COLO668 (cell line): ENCODE measurements at regions not wholly inside any gene's neighbourhood (a gene's known extent, or its start where the extent isn't known, plus 50 kb on each side); places are given as distances from the start of the nearest gene placed in this dataset.
"Not testable (repeated sequence)": the region's sequence is repeated elsewhere in the genome, so short reads cannot be mapped to it uniquely, and the experiment has no call there.

Experiments used
- DNase-seq: peaks from one replicate; lab custom pipeline; 2025; ENCODE audit not compliant: unreplicated experiment; lab: John Stamatoyannopoulos, UW

DNA sequence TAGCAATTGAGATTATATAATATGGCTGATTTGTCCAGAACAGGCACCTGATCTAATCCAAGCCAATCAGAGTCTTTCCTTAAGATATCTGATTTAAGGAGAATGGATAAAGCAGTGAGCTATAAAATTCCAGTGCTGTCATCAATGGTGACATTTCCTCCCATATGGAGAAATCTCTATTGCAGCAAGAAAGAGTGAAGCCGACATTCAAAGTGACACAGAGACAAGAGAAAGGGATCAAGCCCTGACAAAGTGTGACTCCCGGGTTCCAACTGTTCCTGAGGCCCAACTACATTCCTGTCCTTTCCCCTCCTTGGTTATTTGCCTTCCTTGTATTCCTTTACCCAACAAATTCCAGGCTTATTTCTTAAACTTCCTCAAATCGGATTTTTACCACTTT is 430.0 kb upstream of the SOX5 start:
- no peak for DNase-seq

DNA sequence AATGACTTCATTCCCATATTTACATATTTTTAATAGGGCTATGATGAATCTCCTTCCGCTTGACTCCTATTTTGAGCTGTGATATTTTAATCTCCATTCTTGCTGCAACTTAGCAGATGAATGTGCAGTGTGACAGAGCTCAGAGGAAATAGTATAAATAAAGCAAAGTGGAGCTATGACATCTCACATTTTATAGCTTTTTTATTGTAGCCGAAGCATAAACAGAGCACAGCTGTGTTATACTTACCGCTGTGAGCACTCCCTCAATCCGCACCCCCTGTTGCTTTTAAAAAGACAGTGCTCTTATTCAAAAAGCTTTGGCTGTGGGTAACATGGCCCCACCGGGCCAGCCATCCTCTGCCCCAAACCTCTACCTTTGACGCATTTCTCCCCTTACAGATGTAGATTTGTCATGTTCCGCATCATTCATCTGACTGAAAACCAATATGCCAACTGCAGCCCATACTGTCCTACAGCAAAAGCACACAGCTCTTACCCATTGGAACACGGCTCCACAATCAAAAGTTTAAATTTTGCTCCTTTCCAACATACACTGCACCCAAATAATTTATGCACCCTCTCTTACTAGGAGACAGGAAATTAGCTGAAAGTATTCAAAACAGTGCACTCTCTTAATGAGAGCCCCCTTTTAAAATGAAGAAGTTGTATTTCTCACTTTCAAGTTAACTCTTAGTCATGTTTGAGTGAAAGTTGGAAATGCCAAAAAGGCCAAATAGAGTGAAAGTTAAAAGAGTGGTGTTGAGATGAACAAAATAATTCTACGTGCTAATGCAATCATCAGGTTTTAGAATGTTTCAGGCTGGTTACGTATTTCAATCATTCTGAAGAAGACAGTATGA is 429.3 kb upstream of the SOX5 start:
- DNase-seq: no peak

GRCh38 chr12:24374452-24374851 is 425.0 kb upstream of the SOX5 start:
- no peak for DNase-seq

DNA sequence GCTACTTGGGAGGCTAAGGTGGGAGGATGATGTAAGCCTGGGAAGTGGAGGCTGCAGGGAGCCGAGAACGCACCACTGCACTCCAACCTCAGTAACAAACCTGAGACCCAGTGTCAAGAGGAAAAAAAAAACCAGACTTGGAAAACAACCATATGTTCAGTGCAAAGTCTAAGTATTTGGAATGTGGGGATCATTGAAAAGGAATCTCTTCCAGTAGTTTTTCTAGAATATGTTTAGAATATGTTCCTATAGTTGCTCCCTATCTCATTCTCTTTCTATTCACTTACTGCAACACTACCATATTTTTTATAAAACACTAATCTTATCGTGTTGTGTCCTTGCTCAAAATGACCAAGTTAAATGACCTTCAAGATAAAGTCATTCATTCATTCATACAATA is 423.5 kb upstream of the SOX5 start:
- DNase-seq: no peak

DNA sequence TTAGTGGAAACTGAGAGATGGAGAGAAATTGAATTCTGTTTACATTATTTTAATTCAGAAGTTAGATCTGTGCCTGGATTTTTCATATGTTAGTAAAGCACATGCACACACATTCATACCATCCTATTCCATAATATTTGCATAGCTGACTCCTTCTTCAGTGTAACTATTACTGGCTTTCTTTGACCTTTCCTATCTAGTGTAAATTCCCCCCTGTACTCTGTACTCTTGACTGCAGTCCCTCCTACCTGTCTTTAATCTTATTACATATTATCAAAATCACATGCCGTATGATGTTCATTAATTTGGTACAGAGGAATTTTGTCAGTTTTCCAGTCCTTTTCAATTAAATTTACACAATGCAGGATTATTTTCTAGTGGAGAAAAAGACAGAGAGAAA is 417.0 kb upstream of the SOX5 start:
- no peak for DNase-seq

DNA sequence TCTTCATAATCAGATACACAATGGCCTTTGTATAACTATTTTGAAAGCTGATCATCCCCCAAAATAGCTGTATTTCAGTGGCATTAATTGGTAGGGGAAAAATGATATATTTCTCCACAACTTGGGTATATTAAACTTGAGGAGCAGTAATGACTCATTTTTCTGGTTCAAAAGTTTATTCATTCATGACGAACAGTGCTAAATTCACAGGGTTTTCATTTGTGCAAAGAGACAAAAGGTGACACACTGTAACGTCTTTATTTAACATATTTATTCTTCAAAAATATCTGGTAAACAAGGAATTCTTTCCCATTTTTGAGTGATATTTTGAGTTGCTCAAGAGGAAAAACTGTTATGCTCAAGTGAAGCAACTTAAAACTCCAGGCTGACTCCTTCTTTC is 415.5 kb upstream of the SOX5 start:
- DNase-seq: no peak

- peak; percentile 66 for DNase-seq
These were observed 413.8 kb upstream of the SOX5 start for GRCh38 chr12:24363177-24363754.

DNA sequence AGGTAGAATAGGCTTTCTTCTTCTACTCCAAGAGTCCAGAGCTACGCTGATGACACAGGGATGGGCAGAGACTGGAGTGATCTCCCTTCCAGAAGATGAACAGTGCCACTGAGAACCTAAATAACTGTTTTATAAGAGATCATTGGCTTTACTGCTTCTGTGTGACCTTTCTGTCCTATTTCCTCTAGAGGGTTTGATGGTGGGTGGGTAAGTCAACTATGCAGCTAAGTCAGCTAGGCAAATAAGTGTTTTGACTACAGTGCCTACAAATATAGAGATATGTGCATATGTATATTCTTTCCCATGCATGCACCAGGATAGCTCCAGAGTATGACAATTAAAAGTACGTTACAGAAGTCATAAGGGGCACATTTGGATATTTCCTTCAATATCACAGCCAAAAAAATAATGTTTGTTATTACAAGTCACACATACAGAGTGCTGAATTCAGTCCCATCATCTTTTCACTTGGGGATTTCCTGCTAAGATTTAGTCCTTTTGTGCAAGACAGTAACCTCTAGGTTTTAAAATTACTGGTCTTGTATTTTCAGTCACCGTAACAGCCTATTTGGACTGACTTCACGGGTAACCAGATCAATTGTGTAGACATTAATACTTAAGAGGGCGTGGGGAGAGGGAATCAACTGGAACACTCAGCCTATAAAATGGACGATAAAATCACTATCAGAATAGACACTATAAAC is 412.6 kb upstream of the SOX5 start:
- no peak for DNase-seq

DNA sequence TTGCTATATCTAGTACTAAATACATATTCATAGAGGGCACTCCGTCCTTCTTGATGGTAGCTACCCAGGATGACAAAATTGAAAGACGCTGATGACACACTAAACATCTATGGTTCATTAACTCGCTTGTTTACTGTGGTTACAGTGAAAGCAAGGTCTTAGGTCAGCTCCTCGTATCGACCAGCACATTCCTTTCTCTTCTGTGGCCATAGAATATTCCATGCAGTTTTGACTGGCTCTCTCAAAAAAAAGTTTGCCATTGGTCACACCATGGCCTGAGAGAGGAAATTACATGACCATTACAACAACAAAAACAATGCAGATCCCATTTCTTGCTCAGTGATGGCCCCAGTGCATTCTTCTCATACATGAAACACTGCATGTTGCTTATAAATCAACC is 411.4 kb upstream of the SOX5 start:
- peak; percentile 2 for DNase-seq

GRCh38 chr12:24360461-24360860 is 411.0 kb upstream of the SOX5 start:
- DNase-seq: no peak

- no peak for DNase-seq
These were observed 410.6 kb upstream of the SOX5 start for GRCh38 chr12:24360057-24360456.

GRCh38 chr12:24359418-24359817 is 409.9 kb upstream of the SOX5 start:
- no peak for DNase-seq

DNA sequence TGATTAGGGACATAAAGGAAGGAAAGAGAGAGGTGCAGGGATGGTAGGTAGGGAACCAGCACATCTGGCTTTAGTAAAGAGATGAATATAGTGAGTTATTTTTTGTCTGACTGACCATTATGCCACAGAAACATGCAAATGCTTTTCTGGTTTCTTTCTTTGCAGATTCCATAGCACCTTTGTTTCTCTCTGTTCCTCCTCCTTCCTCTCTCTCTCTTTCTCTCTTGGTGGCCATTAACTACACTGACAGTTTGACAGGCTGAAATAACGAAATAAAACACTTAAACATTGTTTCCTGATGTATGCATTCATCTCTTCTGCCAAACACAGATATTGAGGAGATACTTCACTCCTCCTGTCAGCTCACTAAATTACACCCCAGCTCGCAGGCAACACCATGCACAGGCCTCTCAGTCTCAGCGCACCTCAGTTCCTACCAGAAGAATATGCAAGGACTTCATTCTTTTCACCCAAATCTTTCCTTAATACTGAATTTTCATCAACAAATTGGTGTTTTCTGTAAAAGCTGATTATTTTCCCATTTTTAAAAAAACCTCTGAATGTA is 406.9 kb upstream of the SOX5 start:
- no peak for DNase-seq

GRCh38 chr12:24352363-24352762 is 402.9 kb upstream of the SOX5 start:
- no peak for DNase-seq

DNA sequence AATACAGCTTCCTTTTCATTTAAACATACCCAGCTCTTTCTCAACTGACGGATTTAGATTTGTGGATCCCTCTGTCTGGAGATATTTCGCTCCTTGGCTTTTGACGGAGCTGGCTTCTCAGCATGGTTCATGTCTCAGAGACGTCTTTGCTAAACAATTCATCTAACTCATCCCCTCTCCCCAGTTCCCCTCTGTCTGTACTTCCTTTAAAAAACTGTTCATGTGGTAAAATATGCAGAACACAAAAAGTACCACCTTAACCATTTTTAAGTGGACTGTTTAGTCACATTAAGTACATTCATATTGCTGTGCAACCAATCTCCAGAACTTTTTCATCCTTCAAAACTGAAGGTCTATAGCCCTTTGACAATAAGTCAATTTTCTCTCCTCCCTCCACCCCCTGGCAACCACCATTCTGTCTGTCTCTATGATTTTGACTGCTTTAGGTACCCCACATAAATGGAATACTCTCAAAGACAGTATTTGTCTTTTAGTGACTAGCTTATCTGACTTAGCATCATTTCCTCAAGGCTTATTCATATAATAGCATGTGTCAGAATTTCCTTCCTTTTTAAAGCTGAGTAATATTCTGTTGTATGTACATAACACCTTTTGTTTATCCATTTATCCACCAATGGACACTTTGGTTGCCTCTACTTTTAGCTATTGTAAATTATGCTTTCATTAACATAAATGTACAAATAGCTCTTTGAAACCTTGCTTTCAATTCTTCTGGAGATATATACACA is 399.8 kb upstream of the SOX5 start:
- no peak for DNase-seq

GRCh38 chr12:24348180-24348579 is 398.7 kb upstream of the SOX5 start:
- not testable (repeated sequence) for DNase-seq

- DNase-seq: no peak
These were observed 378.8 kb upstream of the SOX5 start for GRCh38 chr12:24328261-24328660.

DNA sequence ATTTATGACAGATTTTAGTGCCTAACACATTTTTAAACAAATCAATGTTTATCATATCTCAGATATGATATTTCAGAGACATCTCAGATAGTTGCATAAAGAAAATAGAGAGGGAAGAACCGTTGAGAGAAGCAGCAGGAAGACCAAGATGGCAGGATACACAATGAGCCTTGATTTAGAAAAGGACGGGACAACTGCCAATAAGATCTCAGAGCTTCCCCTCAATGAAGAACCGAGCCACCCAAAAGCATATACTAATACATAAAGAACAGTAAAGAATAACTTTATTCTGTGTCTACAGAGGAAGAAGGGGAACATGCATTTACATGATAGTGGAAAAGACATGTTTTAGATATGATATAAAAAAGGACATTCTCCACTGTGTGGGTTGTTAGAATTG is 375.9 kb upstream of the SOX5 start:
- no peak for DNase-seq

- no peak for DNase-seq
These were observed 358.4 kb upstream of the SOX5 start for GRCh38 chr12:24307716-24308335.

DNA sequence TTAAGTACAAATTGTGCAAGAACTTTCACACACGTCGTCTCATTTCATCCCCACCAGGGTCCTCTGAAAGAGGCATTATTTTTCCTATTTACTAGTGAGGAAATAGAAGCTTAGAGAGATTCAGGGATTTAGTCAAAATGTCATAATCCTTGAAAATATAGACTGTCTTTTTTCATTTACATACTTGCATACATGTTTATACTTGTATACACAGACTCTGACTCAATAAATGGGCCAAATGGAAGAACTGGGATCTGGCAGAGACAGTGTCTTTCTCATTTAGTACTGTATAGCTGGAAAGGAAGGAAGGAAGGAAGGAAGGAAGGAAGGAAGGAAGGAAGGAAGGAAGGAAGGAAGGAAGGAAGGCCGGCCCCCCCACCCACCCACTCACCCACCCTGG is 357.7 kb upstream of the SOX5 start:
- no peak for DNase-seq

DNA sequence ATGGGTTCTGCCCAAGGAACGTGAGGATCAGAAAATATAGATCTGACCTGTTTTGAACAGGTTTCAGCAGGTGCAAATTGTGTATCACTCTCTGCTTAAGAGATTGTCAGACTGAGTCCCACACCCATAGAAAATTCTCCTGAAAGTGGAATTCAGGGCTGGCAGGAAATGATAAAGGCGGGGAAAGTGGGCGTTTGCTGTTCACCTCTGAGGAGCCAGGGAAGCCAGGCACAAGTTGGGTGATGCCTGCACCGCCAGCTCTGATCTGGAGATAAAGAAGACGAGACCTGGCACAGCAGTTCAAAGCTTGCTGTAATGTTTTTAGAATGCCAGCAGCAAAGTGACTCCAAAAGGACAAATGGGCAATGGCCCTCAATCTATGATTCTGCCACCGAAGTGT is 356.5 kb upstream of the SOX5 start:
- no peak for DNase-seq
